ENCODE measurements at regions not wholly inside any gene's neighbourhood (a gene's known extent, or its start where the extent isn't known, plus 50 kb on each side); places are given as distances from the start of the nearest gene placed in this dataset.

- TF ChIP-seq CTCF (conservative IDR thresholded peaks at IDR 0.05; ENCODE audit: low read length) (no peak), EZH2phosphoT487 (IDR thresholded peaks at IDR 0.05; ENCODE audit: borderline replicate concordance, low read depth, low read length) (no peak)
These were observed 57.5 kb upstream of the VSTM5 start for GRCh38 chr11:93907901-93908300.

Data from OCI-LY7 (cell line).